Muscle layer of duodenum (tissue), 2 donors: ENCODE measurements at regions not wholly inside any gene's neighbourhood (a gene's known extent, or its start where the extent isn't known, plus 50 kb on each side); places are given as distances from the start of the nearest gene placed in this dataset.
"Not testable (repeated sequence)": the region's sequence is repeated elsewhere in the genome, so short reads cannot be mapped to it uniquely, and the experiment has no call there.

Source experiments
- H3K27ac ChIP-seq: one replicate; pipeline ENCODE4 v1.7.0; 2013; ENCODE audit warnings: mild to moderate bottlenecking, low read length
- H3K27me3 ChIP-seq: one replicate; pipeline ENCODE4 v1.7.0; 2013; ENCODE audit warnings: low read depth, mild to moderate bottlenecking, control low read depth, low read length
- H3K36me3 ChIP-seq, 2 donors: one replicate each; pipeline ENCODE4 v1.7.0; 2013; ENCODE audit warnings: low read length in 2 of 2, control low read depth in 1 of 2, mild to moderate bottlenecking in 1 of 2; ENCODE audit not compliant: insufficient read depth in 2 of 2, control insufficient read depth in 1 of 2
- H3K4me1 ChIP-seq, 2 donors: one replicate each; pipeline ENCODE4 v1.7.0; 2013; ENCODE audit warnings: low read length in 2 of 2, mild to moderate bottlenecking in 2 of 2, control low read depth in 1 of 2, moderate library complexity in 1 of 2; ENCODE audit not compliant: insufficient read depth in 2 of 2, control insufficient read depth in 1 of 2
- H3K4me3 ChIP-seq, 2 donors: one replicate each; pipeline ENCODE4 v1.7.0; 2013; ENCODE audit warnings: low read length in 2 of 2, low read depth in 1 of 2, mild to moderate bottlenecking in 1 of 2
- H3K9me3 ChIP-seq, 2 donors: one replicate each; pipeline ENCODE4 v1.7.0; 2013; ENCODE audit warnings: low read length in 2 of 2, control low read depth in 1 of 2, mild to moderate bottlenecking in 1 of 2; ENCODE audit not compliant: control insufficient read depth in 1 of 2
- donor health status: healthy.

- no peaks in the 10 kb centered on the region for H3K36me3 ChIP-seq
- no peaks in the 10 kb centered on the region for H3K9me3 ChIP-seq
- H3K4me1 ChIP-seq = no peaks in the 10 kb centered on the region
- no peak overlapping the region for H3K27ac ChIP-seq
- H3K4me3 ChIP-seq = no peak overlapping the region
- H3K27me3 ChIP-seq = no peaks in the 10 kb centered on the region
Measured at GRCh38 chr18:41064916-41065315, 890.1 kb upstream of the PIK3C3 start.

GRCh38 chr18:41060967-41061366 lies 894.1 kb upstream of the PIK3C3 start:
- Histone ChIP-seq H3K27ac (no peak overlapping the region), H3K4me3 (no peak overlapping the region), H3K36me3 (no peaks in the 10 kb centered on the region), H3K4me1 (no peaks in the 10 kb centered on the region), H3K27me3 (no peaks in the 10 kb centered on the region), H3K9me3 (no peaks in the 10 kb centered on the region)

DNA sequence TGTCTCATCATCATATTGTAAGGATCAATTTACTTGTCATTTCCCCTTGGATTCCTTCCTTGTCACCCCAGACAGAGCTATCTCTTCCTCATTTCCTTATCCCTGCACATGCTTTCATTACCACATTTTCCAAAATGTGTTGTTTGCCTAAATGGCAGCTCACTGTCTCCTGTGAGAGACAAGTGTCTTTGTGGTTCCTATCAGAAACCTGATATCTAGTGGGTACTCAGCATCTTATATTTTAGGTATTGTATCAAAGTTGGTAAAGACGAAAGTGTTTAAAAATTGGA lies 896.0 kb upstream of the PIK3C3 start:
- Histone ChIP-seq H3K27ac (no peak overlapping the region), H3K4me3 (no peak overlapping the region), H3K9me3 (no peaks in the 10 kb centered on the region), H3K4me1 (no peaks in the 10 kb centered on the region), H3K27me3 (no peaks in the 10 kb centered on the region), H3K36me3 (no peaks in the 10 kb centered on the region)

DNA sequence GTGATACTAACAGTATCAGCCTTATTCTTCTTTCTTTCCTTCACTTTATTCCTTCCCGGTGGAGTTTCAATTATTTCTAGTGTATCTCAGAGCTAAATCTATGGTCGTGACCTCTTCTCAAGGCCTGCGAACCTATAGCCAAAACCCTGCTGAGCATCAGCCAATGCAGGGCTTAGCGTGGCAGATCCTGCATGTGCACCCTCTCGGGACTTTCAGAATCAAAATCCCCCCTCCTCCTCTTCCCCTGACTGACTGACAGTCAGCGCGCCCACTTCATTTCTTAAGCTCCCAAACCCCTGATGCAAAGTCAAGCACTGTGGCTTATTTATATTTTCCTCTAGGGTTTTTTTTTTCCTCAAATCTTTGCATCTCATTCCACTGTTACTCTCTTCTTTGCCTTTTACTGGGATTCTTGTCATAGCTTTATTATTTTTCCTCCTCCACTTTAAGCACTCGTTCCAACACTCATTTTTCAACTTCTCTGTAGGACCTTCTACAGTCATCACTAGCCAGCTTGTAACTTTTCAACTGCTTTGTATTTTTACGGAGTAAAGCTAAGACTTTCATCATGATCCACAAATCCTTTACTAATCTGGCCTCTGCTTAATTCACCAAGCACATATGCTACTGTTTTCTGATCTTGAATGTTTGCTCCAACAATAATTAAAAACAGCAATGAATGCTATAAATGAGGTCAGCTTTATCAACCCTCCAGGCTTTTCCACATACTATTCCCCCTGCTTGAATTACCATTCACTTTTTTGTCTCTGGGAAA lies 896.5 kb upstream of the PIK3C3 start:
- H3K4me1 ChIP-seq = no peaks in the 10 kb centered on the region
- H3K9me3 ChIP-seq = no peaks in the 10 kb centered on the region
- H3K27me3 ChIP-seq = no peaks in the 10 kb centered on the region
- H3K36me3 ChIP-seq = no peaks in the 10 kb centered on the region
- H3K4me3 ChIP-seq = no peak overlapping the region
- no peak overlapping the region for H3K27ac ChIP-seq

DNA sequence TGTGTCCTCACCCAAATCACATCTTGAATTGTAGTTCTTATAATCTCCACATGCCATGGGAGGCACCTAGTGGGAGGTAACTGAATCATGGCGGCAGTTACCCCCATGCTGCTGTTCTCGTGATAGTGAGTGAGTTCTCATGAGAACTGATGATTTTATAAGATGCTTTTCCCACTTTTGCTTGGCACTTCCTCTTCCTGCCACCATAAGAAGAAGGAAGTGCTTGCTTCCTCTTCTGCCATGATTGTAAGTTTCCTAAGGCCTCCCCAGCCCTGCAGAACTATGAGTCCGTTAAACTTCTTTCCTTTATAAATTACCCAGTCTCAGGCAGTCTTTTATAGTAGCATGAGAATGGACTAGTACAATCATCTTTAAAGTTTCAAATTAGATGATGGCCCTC lies 902.4 kb upstream of the PIK3C3 start:
- H3K9me3 ChIP-seq = no peaks in the 10 kb centered on the region
- no peaks in the 10 kb centered on the region for H3K27me3 ChIP-seq
- H3K27ac ChIP-seq = no peak overlapping the region
- no peaks in the 10 kb centered on the region for H3K4me1 ChIP-seq
- no peaks in the 10 kb centered on the region for H3K36me3 ChIP-seq
- H3K4me3 ChIP-seq = no peak overlapping the region

DNA sequence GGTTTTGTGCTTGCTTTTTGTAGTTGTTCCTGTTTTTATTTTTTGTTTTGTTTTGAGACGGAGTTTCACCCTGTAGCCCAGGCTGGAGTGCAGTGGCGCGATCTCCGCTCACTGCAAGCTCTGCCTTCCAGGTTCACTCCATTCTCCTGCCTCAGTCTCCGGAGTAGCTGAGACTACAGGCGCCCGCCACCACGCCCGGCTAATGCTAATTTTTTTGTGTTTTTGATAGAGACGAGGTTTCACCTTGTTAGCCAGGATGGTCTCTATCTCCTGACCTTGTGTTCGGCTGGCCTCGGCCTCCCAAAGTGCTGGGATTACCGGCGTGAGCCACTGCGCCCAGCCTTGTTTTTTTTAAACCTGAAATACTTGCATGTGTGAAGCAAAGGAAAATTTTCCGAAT lies 908.8 kb upstream of the PIK3C3 start:
- H3K27ac ChIP-seq, H3K9me3 ChIP-seq, H3K4me1 ChIP-seq, H3K27me3 ChIP-seq, H3K4me3 ChIP-seq, H3K36me3 ChIP-seq: not testable (repeated sequence)

GRCh38 chr18:41043876-41044275 lies 911.2 kb upstream of the PIK3C3 start:
- Histone ChIP-seq H3K4me3 (no peak overlapping the region), H3K27me3 (no peaks in the 10 kb centered on the region), H3K36me3 (no peaks in the 10 kb centered on the region), H3K4me1 (no peaks in the 10 kb centered on the region), H3K9me3 (no peaks in the 10 kb centered on the region), H3K27ac (no peak overlapping the region)

DNA sequence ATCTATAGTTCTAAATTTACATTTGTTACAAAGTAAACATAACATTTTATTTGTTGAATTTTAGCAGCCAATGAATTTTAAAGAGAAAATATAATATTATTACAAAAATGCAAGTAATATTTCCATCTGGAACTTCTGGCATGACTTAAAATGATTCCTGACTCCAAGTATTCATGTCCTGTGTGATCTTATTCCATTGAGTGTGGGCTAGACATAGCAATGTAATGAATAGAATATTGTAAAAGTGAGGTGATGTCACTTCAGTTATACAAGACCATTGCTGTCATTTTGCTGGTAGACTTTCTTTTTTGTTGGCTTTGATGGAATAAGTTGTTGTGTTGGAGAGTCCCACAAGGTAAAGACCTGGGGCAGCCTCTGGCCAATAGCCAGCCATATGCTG lies 912.2 kb upstream of the PIK3C3 start:
- Histone ChIP-seq H3K4me1 (no peaks in the 10 kb centered on the region), H3K36me3 (no peaks in the 10 kb centered on the region), H3K9me3 (no peaks in the 10 kb centered on the region), H3K27ac (no peak overlapping the region), H3K27me3 (no peaks in the 10 kb centered on the region), H3K4me3 (no peak overlapping the region)

DNA sequence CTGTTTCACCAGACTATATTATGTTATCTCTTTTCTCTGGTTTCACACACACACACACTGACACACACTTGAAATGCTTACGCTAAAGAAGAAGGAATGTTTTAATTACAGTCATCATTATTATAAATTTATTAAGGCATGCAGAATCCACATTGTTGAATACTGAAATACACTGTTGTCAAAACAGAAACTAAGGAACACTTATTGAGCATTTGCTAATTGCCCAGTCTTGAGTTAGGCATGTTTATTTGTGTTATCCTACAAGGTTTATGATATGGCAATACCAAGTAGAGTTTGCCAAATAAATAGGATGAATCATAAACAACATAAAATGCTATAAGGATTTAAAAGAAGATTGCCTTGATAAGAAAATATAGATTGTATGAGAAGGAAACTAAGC lies 917.0 kb upstream of the PIK3C3 start:
- no peaks in the 10 kb centered on the region for H3K9me3 ChIP-seq
- no peaks in the 10 kb centered on the region for H3K36me3 ChIP-seq
- no peak overlapping the region for H3K4me3 ChIP-seq
- no peaks in the 10 kb centered on the region for H3K27me3 ChIP-seq
- no peaks in the 10 kb centered on the region for H3K4me1 ChIP-seq
- no peak overlapping the region for H3K27ac ChIP-seq

DNA sequence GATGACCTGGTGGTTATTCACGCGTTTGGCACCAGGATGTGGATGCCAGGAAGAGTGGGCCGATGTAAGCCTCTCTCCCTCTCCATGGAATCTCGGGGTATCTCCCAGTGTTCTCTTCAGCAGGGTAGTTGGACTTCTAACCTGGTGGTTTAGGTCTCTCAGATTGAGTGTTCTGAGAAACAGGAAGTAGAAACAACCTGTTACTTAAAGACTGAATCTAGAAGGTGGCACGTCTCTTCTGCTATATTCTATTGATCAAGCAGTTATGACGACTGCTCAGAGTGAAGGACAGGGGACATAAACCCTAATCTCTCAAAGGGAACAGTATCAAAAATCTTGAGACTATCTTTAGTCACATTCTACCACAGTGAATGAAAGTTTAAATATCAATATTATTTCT lies 918.7 kb upstream of the PIK3C3 start:
- Histone ChIP-seq H3K9me3 (no peaks in the 10 kb centered on the region), H3K27me3 (no peaks in the 10 kb centered on the region), H3K27ac (no peak overlapping the region), H3K36me3 (no peaks in the 10 kb centered on the region), H3K4me1 (no peaks in the 10 kb centered on the region), H3K4me3 (no peak overlapping the region)

DNA sequence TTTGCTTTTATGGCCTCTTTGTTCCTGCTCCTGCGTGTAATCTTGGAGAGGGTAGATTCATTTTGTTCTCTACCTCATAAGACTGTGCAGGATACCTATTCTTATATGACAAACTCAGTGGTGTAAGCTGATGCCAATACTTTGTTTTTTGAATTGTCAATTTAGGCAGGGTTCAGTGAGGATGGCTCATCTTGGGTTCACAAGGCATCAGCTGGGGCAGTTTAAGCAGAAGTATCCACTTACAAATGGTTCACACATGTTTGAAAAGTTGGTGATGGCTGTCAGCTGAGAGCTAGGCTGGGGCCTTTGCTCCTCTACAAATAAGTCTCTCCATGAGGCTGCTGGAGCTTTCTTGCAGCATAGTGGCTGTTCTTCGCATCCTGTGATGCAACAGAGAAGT lies 920.6 kb upstream of the PIK3C3 start:
- no peaks in the 10 kb centered on the region for H3K9me3 ChIP-seq
- no peak overlapping the region for H3K27ac ChIP-seq
- H3K4me1 ChIP-seq = no peaks in the 10 kb centered on the region
- no peak overlapping the region for H3K4me3 ChIP-seq
- H3K36me3 ChIP-seq = no peaks in the 10 kb centered on the region
- H3K27me3 ChIP-seq = no peaks in the 10 kb centered on the region

- Histone ChIP-seq H3K27ac (no peak overlapping the region), H3K4me1 (no peaks in the 10 kb centered on the region), H3K9me3 (no peaks in the 10 kb centered on the region), H3K4me3 (no peak overlapping the region), H3K36me3 (no peaks in the 10 kb centered on the region), H3K27me3 (no peaks in the 10 kb centered on the region)
Measured at GRCh38 chr18:41025666-41026065, 929.4 kb upstream of the PIK3C3 start.
